CD14-positive monocyte (primary cell): ENCODE measurements at regions not wholly inside any gene's neighbourhood (a gene's known extent, or its start where the extent isn't known, plus 50 kb on each side); places are given as distances from the start of the nearest gene placed in this dataset.

Source experiments
- DNase-seq, 3 donors: peaks; one replicate each; pipeline ENCODE4 v3.0.0-alpha.2; 2011 to 2022
- H2AFZ ChIP-seq: 2 replicates; pipeline ENCODE4 v1.6.0; 2012; ENCODE audit warnings: mild to moderate bottlenecking, low read depth, low read length, inconsistent platforms; ENCODE audit not compliant: insufficient read depth, poor library complexity, severe bottlenecking
- H3K27ac ChIP-seq, 2 donors: 1 replicate in 1 of 2; 2 replicates in 1 of 2; pipeline ENCODE4 v1.5.1; 2012 to 2013; ENCODE audit warnings: low read length in 2 of 2, control low read depth in 1 of 2, inconsistent platforms in 1 of 2, low read depth in 1 of 2, mild to moderate bottlenecking in 1 of 2
- H3K27me3 ChIP-seq, 2 donors: one replicate each; pipeline versions ENCODE4 v1.6.0 to v1.6.1; 2011 to 2013; ENCODE audit warnings: low read length in 2 of 2; ENCODE audit not compliant: control insufficient read depth in 2 of 2, insufficient read depth in 2 of 2
- H3K36me3 ChIP-seq, 2 donors: replicated peaks in 1 of 2; 1 replicate in 1 of 2; 2 replicates in 1 of 2; pipeline versions ENCODE4 v1.5.1 to v1.6.1; 2012 to 2013; ENCODE audit warnings: low read length in 2 of 2, control low read depth in 1 of 2, inconsistent platforms in 1 of 2, mild to moderate bottlenecking in 1 of 2; ENCODE audit not compliant: insufficient read depth in 2 of 2, control insufficient read depth in 1 of 2
- H3K4me1 ChIP-seq, 2 donors: 1 replicate in 1 of 2; 2 replicates in 1 of 2; pipeline versions ENCODE4 v1.5.1 to v1.6.1; 2012 to 2013; ENCODE audit warnings: low read length in 2 of 2, control low read depth in 1 of 2, inconsistent platforms in 1 of 2, mild to moderate bottlenecking in 1 of 2, moderate library complexity in 1 of 2; ENCODE audit not compliant: insufficient read depth in 2 of 2, control insufficient read depth in 1 of 2
- H3K4me2 ChIP-seq: replicated peaks from 2 replicates; pipeline ENCODE3; 2012; ENCODE audit warnings: low read length, moderate library complexity, mild to moderate bottlenecking; ENCODE audit not compliant: poor library complexity, severe bottlenecking; ENCODE audit errors: extremely low read depth
- H3K4me3 ChIP-seq, 3 experiments: fragments of 200-600 bp in 1 of 3; sonication (generic) in 1 of 3; replicated peaks in 1 of 3; 1 replicate in 2 of 3; 2 replicates in 1 of 3; pipeline ENCODE4 v1.5.1; 2011 to 2013; ENCODE audit warnings: low read length in 3 of 3, mild to moderate bottlenecking in 3 of 3, control low read depth in 2 of 3, low read depth in 2 of 3, inconsistent platforms in 1 of 3, moderate library complexity in 1 of 3
- H3K79me2 ChIP-seq: 2 replicates; pipeline ENCODE4 v1.6.0; 2012; ENCODE audit warnings: mild to moderate bottlenecking, control low read depth, inconsistent platforms, low read length, moderate library complexity; ENCODE audit not compliant: insufficient read depth
- H3K9ac ChIP-seq: 2 replicates; pipeline ENCODE4 v1.6.0; 2017; ENCODE audit warnings: low read length, mild to moderate bottlenecking; ENCODE audit not compliant: insufficient read depth, poor library complexity, severe bottlenecking
- H3K9me3 ChIP-seq, 2 donors: replicated peaks in 1 of 2; 1 replicate in 1 of 2; 2 replicates in 1 of 2; pipeline versions ENCODE4 v1.5.1 to v1.6.1; 2012 to 2013; ENCODE audit warnings: low read length in 2 of 2, control low read depth in 1 of 2; ENCODE audit not compliant: control insufficient read depth in 1 of 2, insufficient read depth in 1 of 2
- H4K20me1 ChIP-seq: 2 replicates; pipeline ENCODE4 v1.6.0; 2012; ENCODE audit warnings: mild to moderate bottlenecking, low read length, control low read depth, moderate library complexity; ENCODE audit not compliant: insufficient read depth
- H3K27ac Mint-ChIP-seq, 7 donors: one replicate each; pipeline ENCODE4 v1.8.0; 2020; ENCODE audit warnings: mild to moderate bottlenecking in 7 of 7, mixed read lengths in 7 of 7, moderate library complexity in 6 of 7, inconsistent platforms in 2 of 7
- H3K27me3 Mint-ChIP-seq, 3 donors: one replicate each; pipeline ENCODE4 v1.8.0; 2021 to 2022; ENCODE audit warnings: low read depth in 3 of 3, mild to moderate bottlenecking in 3 of 3, mixed read lengths in 3 of 3, moderate library complexity in 3 of 3, inconsistent platforms in 1 of 3
- H3K36me3 Mint-ChIP-seq, 2 donors: one replicate each; pipeline ENCODE4 v1.8.0; 2020; ENCODE audit warnings: mixed read lengths in 2 of 2, inconsistent platforms in 1 of 2, mild to moderate bottlenecking in 1 of 2
- H3K4me1 Mint-ChIP-seq: one replicate; pipeline ENCODE4 v1.8.0; 2020; ENCODE audit warnings: mild to moderate bottlenecking, mixed read lengths
- H3K4me3 Mint-ChIP-seq, 2 donors: one replicate each; pipeline ENCODE4 v1.8.0; 2020; ENCODE audit warnings: mild to moderate bottlenecking in 2 of 2, mixed read lengths in 2 of 2, moderate library complexity in 1 of 2
- H3K9me3 Mint-ChIP-seq, 7 donors: one replicate each; pipeline ENCODE4 v1.8.0; 2020 to 2022; ENCODE audit warnings: mixed read lengths in 7 of 7, mild to moderate bottlenecking in 6 of 7, moderate library complexity in 6 of 7, inconsistent platforms in 2 of 7
- WGBS: methylation state at CpG from one replicate; pipeline ENCODE4 v1.1.5; 2013; ENCODE audit warnings: missing lambda C conversion rate; ENCODE audit not compliant: insufficient coverage; 5-methylcytosine and 5-hydroxymethylcytosine counted together
- intact Hi-C, 2 donors: fragments of 100-400 bp; cut with micrococcal nuclease; formaldehyde crosslinking; loops; one replicate each; pipeline versions ENCODE4 v1.15.0 to v1.15.1; 2023
- TF ChIP-seq, protein P1 (sequence below): fragments of 200-600 bp; IDR thresholded peaks from one replicate; pipeline ENCODE4 v1.8.0; 2022; ENCODE audit warnings: antibody characterized with exemption, mild to moderate bottlenecking

- H3K9me3 Mint-ChIP-seq: peaks cover 0 to 11% (median 2%) of the 10 kb centered on the region in 7 donors
Measured at GRCh38 chr10:109207361-109207760, 716.0 kb downstream of the XPNPEP1 start.

DNA sequence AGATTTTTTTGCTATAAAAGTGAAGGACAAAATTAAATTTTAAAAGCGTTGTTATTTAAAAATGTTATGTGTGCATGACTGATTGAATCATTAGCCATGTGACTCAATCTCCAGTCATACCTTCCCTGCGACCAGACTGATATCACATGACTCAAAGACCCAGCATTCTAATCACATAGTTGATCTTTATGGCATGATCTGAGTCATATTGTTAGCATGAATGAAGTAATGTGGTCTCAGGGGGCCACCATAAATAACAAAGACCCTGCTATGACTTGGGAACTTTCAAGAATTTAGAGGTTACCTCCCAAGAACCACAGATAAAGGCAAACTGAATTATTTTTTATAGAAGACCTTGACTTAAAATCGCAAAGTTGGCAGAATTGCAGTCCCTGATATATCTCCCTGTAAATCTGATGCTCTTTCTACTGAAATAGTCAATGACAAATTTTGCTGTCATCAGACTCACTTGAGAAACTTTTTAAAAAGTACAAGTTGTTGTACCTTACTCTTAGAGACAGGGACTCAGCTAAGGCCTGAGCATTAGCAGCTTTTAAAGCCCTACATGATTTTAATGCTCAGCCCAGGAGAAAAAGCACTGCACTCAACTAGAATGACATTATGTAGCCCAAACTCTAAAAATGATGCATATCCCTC is 717.3 kb downstream of the XPNPEP1 start:
- TF ChIP-seq, protein P1, sequence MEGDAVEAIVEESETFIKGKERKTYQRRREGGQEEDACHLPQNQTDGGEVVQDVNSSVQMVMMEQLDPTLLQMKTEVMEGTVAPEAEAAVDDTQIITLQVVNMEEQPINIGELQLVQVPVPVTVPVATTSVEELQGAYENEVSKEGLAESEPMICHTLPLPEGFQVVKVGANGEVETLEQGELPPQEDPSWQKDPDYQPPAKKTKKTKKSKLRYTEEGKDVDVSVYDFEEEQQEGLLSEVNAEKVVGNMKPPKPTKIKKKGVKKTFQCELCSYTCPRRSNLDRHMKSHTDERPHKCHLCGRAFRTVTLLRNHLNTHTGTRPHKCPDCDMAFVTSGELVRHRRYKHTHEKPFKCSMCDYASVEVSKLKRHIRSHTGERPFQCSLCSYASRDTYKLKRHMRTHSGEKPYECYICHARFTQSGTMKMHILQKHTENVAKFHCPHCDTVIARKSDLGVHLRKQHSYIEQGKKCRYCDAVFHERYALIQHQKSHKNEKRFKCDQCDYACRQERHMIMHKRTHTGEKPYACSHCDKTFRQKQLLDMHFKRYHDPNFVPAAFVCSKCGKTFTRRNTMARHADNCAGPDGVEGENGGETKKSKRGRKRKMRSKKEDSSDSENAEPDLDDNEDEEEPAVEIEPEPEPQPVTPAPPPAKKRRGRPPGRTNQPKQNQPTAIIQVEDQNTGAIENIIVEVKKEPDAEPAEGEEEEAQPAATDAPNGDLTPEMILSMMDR: no peak
- Histone ChIP-seq H2AFZ (no peak overlapping the region), H3K27me3 (no peaks in the 10 kb centered on the region), H3K27ac (no peak overlapping the region), H3K9ac (no peak overlapping the region), H3K36me3 (no peaks in the 10 kb centered on the region), H3K4me2 (no peak overlapping the region), H3K4me1 (no peaks in the 10 kb centered on the region), H3K79me2 (no peaks in the 10 kb centered on the region), H3K4me3 (no peak overlapping the region), H4K20me1 (no peaks in the 10 kb centered on the region), H3K9me3 (peaks cover 0 to 4% of the 10 kb centered on the region in 2 donors)
- H3K4me3 Mint-ChIP-seq: no peak overlapping the region
- no peaks in the 10 kb centered on the region for H3K4me1 Mint-ChIP-seq
- no peak for DNase-seq
- no peak overlapping the region for H3K27ac Mint-ChIP-seq
- no CpG with 5 or more reads among the region's 3 CpGs for WGBS
- peaks cover 0 to 4% (median 0%) of the 10 kb centered on the region in 3 donors for H3K27me3 Mint-ChIP-seq
- H3K9me3 Mint-ChIP-seq: peaks cover 0 to 16% (median 2%) of the 10 kb centered on the region in 7 donors
- H3K36me3 Mint-ChIP-seq: no peaks in the 10 kb centered on the region
- intact Hi-C loops: no loop called here

More at GRCh38 chr10:109207361-109207760, 716.0 kb downstream of the XPNPEP1 start:
- H3K4me1 ChIP-seq: no peaks in the 10 kb centered on the region
- no peaks in the 10 kb centered on the region for H3K4me1 Mint-ChIP-seq
- WGBS: 67% methylated on average over 1 of the region's 1 CpG
- TF ChIP-seq, protein P1: no peak
- no peak overlapping the region for H3K4me3 Mint-ChIP-seq
- no peak overlapping the region for H3K27ac Mint-ChIP-seq
- peaks cover 0 to under 1% of the 10 kb centered on the region in 2 donors for H3K9me3 ChIP-seq
- H4K20me1 ChIP-seq: no peaks in the 10 kb centered on the region
- no peaks in the 10 kb centered on the region for H3K36me3 Mint-ChIP-seq
- no peaks in the 10 kb centered on the region for H3K27me3 ChIP-seq
- H3K9ac ChIP-seq: no peak overlapping the region
- H3K4me3 ChIP-seq: no peak overlapping the region
- no peak overlapping the region for H2AFZ ChIP-seq
- intact Hi-C loops: no loop called here
- H3K36me3 ChIP-seq: no peaks in the 10 kb centered on the region
- no peaks in the 10 kb centered on the region for H3K79me2 ChIP-seq
- H3K4me2 ChIP-seq: no peak overlapping the region
- no peak overlapping the region for H3K27ac ChIP-seq
- peaks cover 0 to 4% (median 0%) of the 10 kb centered on the region in 3 donors for H3K27me3 Mint-ChIP-seq
- no peak for DNase-seq
